ENCODE measurements at regions not wholly inside any gene's neighbourhood (a gene's known extent, or its start where the extent isn't known, plus 50 kb on each side); places are given as distances from the start of the nearest gene placed in this dataset.

DNA sequence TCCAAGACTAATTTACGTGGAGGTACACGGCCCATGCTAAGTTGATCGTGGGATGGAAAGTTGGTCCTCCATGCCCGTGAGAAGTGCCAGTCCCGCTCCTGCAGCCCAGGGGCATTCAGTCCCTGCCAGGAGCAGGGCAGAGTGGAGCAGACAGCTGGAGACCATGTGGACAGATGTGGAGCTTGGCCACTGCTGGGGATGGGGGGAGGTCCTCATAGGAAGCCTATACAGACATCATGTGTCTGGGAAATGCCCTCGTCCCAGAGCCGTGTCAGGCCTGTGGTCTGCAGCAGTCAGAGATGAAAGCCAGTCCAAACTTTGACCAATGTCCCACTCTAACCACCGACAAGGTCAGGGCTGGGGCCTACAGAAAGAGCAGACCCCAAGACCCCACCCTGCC, 118.4 kb downstream of the CPZ start:
- Mint-ChIP-seq H3K27me3 (ENCODE audit: unreplicated experiment) (peaks cover 7% of the 10 kb centered on the region), H3K27ac (ENCODE audit: unreplicated experiment) (no peak overlapping the region)
- no peak for DNase-seq (ENCODE audit: low spot score)

DNA sequence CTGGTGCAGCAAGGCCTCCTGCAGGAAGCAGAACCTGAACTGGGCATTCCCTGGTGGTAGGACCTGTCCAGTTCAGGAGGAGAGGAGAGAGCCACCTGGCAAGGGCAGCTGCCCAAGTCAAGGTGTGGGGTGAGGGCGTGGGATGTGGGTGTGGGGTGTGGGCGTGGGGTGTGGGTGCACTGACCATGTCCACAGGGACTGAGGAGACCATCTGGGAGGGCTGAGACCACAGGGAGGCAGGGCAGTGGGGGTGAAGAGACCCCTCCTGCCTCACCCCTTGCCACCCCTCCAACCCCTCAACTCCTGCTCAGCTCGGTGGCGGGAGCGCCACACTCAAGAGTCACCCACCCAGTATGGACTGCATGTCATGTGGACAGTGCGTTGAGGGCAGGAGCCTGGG, 117.9 kb downstream of the CPZ start:
- H3K36me3 Mint-ChIP-seq (ENCODE audit: low read depth, unreplicated experiment): no peaks in the 10 kb centered on the region
- H3K27me3 Mint-ChIP-seq (ENCODE audit: unreplicated experiment): peaks cover 7% of the 10 kb centered on the region
- H3K4me3 Mint-ChIP-seq (ENCODE audit: unreplicated experiment): no peak overlapping the region
- DNase-seq (ENCODE audit: low spot score): no peak
- peaks cover 4% of the 10 kb centered on the region for H3K9me3 Mint-ChIP-seq (ENCODE audit: unreplicated experiment)
- no peak overlapping the region for H3K27ac Mint-ChIP-seq (ENCODE audit: unreplicated experiment)
- H3K4me1 Mint-ChIP-seq (ENCODE audit: unreplicated experiment): no peaks in the 10 kb centered on the region
- TF ChIP-seq, protein P1, sequence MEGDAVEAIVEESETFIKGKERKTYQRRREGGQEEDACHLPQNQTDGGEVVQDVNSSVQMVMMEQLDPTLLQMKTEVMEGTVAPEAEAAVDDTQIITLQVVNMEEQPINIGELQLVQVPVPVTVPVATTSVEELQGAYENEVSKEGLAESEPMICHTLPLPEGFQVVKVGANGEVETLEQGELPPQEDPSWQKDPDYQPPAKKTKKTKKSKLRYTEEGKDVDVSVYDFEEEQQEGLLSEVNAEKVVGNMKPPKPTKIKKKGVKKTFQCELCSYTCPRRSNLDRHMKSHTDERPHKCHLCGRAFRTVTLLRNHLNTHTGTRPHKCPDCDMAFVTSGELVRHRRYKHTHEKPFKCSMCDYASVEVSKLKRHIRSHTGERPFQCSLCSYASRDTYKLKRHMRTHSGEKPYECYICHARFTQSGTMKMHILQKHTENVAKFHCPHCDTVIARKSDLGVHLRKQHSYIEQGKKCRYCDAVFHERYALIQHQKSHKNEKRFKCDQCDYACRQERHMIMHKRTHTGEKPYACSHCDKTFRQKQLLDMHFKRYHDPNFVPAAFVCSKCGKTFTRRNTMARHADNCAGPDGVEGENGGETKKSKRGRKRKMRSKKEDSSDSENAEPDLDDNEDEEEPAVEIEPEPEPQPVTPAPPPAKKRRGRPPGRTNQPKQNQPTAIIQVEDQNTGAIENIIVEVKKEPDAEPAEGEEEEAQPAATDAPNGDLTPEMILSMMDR (IDR thresholded peaks at IDR 0.05; ENCODE audit: unreplicated experiment): no peak

More for the DNA sequence above, 118.4 kb downstream of the CPZ start:
- Mint-ChIP-seq H3K4me3 (ENCODE audit: unreplicated experiment) (no peak overlapping the region), H3K4me1 (ENCODE audit: unreplicated experiment) (no peaks in the 10 kb centered on the region), H3K36me3 (ENCODE audit: low read depth, unreplicated experiment) (no peaks in the 10 kb centered on the region), H3K9me3 (ENCODE audit: unreplicated experiment) (peaks cover 4% of the 10 kb centered on the region)
- TF ChIP-seq, protein P1 (IDR thresholded peaks at IDR 0.05; ENCODE audit: unreplicated experiment): no peak

DNA sequence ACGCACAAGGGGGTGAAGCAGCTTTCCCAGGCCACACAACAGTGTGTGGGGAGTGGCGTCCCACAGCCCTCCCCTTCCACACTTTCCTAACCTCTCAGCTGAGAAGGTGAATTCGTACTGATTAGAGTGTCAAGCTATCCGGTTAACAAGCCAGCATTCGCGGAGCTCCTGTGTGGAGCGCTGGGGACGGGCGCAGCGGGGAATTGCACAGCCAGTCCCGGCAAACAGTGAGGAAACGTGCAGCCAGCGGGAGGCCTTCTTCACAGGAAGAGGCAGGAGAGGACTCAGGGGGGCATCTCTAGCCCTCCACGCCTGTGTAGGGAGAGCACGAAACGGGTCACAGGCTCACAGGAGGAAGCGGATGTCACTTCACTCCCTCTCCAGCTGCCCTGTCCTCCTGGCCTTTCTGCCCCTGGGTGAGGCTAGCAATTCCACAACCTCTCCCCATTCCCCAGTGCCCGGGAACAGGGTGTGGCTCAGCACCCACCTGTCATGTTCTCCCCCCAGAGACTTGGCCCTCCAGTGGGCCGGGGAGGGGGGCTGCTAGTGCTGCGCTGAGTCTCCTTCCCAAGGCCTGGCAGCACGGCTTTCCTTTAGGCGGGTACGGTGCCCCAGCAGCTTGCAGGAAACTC, 117.3 kb downstream of the CPZ start:
- DNase-seq (ENCODE audit: low spot score): no peak
- Mint-ChIP-seq H3K36me3 (ENCODE audit: low read depth, unreplicated experiment) (no peaks in the 10 kb centered on the region), H3K9me3 (ENCODE audit: unreplicated experiment) (peaks cover 4% of the 10 kb centered on the region), H3K27ac (ENCODE audit: unreplicated experiment) (no peak overlapping the region), H3K4me3 (ENCODE audit: unreplicated experiment) (no peak overlapping the region), H3K27me3 (ENCODE audit: unreplicated experiment) (peaks cover 7% of the 10 kb centered on the region), H3K4me1 (ENCODE audit: unreplicated experiment) (no peaks in the 10 kb centered on the region)
- TF ChIP-seq, protein P1 (IDR thresholded peaks at IDR 0.05; ENCODE audit: unreplicated experiment): no peak

DNA sequence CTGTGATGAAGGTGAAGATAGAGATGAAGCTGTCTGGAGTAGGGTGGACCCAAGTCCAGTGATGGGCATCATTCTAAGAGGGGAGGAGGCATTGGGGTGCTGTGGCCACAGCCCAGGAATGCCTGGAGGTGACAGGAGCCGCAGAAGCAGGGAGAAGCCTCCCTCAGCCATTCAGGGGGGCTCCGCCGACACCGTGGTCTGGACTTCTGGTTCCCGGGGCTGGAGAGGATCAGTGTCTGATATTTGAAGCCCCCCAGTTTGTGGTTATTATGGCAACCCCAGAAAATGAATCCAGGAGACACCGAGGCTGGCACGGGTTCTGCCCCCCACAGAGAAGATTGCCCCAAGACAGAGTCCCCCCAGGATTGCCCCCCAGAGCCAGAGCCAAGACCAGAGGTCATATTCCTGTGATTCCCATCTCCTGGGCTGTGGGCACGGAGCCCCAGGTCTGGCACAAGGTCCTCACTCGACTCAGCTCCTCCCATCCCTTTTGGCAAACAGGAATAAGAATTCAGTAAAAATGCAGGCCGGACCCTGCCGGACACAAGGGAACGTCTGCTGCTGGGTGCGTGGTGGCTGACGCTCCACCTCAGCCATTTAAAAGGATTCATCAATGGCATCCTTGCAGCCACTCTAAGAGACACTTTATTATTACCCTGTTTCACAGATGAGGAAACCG, 116.6 kb downstream of the CPZ start:
- peaks cover 7% of the 10 kb centered on the region for H3K27me3 Mint-ChIP-seq (ENCODE audit: unreplicated experiment)
- H3K36me3 Mint-ChIP-seq (ENCODE audit: low read depth, unreplicated experiment): no peaks in the 10 kb centered on the region
- TF ChIP-seq, protein P1 (IDR thresholded peaks at IDR 0.05; ENCODE audit: unreplicated experiment): no peak
- peaks cover 4% of the 10 kb centered on the region for H3K9me3 Mint-ChIP-seq (ENCODE audit: unreplicated experiment)
- H3K27ac Mint-ChIP-seq (ENCODE audit: unreplicated experiment): no peak overlapping the region
- no peak for DNase-seq (ENCODE audit: low spot score)
- no peaks in the 10 kb centered on the region for H3K4me1 Mint-ChIP-seq (ENCODE audit: unreplicated experiment)
- no peak overlapping the region for H3K4me3 Mint-ChIP-seq (ENCODE audit: unreplicated experiment)

DNA sequence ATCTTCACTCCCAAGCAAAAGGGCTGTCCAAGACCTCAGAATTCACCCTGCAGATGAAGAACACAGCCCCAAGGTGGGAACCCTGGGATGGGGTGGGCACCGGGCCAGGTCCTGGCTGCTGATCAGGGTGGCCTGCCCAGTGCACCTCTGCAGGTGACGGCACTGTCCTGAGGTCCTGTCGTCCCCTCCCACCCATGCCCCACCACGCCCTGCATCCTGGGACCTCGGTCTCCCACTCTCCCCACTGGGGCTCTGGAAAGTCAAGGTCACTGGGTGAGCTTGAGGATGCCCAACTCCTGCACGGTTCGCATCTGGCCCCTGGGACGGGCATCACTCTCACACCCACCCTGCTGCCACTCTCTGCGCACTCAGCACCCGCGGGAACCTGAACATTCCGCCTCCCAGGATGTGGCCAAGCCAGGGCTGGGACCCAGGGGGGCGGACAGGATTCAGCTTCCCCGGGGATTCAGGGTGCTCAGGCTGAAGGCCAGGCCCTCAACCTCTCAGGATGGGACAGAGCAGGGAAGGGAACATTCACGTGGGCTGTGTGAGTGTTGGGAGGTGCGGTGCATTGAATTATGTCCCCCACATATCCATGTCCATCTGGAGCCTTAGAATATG, 115.9 kb downstream of the CPZ start:
- DNase-seq (ENCODE audit: low spot score): no peak
- Mint-ChIP-seq H3K27ac (ENCODE audit: unreplicated experiment) (no peak overlapping the region), H3K27me3 (ENCODE audit: unreplicated experiment) (peaks cover 7% of the 10 kb centered on the region)

More for the DNA sequence above, 115.9 kb downstream of the CPZ start:
- Mint-ChIP-seq H3K4me1 (ENCODE audit: unreplicated experiment) (no peaks in the 10 kb centered on the region), H3K4me3 (ENCODE audit: unreplicated experiment) (no peak overlapping the region), H3K9me3 (ENCODE audit: unreplicated experiment) (peaks cover 2% of the 10 kb centered on the region), H3K36me3 (ENCODE audit: low read depth, unreplicated experiment) (no peaks in the 10 kb centered on the region)
- TF ChIP-seq, protein P1 (IDR thresholded peaks at IDR 0.05; ENCODE audit: unreplicated experiment): no peak

Data from endothelial cell (in vitro differentiated cells).